ENCODE measurements at regions not wholly inside any gene's neighbourhood (a gene's known extent, or its start where the extent isn't known, plus 50 kb on each side); places are given as distances from the start of the nearest gene placed in this dataset.

DNA sequence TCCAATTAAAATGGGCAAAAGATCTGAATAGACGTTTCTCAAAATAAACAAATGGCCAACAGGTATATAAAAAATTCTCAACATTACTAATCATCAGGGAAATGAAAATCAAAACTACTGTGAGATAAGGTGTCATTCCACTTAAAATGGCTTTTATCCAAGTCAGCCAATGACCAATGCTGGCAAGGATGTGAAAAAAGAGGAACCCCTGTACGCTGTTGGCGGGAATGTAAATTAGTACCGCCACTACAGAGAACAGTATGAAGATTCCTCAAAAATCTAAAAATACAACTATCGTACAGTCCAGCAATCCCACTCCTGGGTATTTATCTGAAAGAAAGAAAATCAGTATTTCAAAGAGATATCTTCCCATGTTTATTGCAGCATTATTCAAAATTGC, 176.9 kb upstream of the STT3B start:
- Histone ChIP-seq H3K18ac (ENCODE audit: insufficient read length, low read depth, low read length) (no peak overlapping the region), H3K27ac (ENCODE audit: insufficient read length, low read depth, low read length) (no peak overlapping the region), H3K9ac (ENCODE audit: extremely low read depth, insufficient read length, low read length) (no peak overlapping the region), H2BK120ac (ENCODE audit: low read depth, low read length, poor library complexity, severe bottlenecking) (no peak overlapping the region), H3K23me2 (ENCODE audit: insufficient read length, low read depth, low read length, poor library complexity, severe bottlenecking) (no peaks in the 10 kb centered on the region), H2AFZ (ENCODE audit: low read length) (no peak overlapping the region), H4K8ac (replicated peaks; ENCODE audit: insufficient read length, low read depth, low read length) (no peak overlapping the region), H3K4ac (ENCODE audit: low read depth, low read length) (no peak overlapping the region), H4K20me1 (ENCODE audit: control insufficient read depth, insufficient read depth, insufficient read length) (no peaks in the 10 kb centered on the region), H3K14ac (ENCODE audit: insufficient read depth, low read length) (no peak overlapping the region), H4K5ac (ENCODE audit: insufficient read length, low read depth, low read length) (no peak overlapping the region), H2BK15ac (ENCODE audit: low read depth, low read length) (no peak overlapping the region), H3K9me3 (ENCODE audit: control insufficient read depth, low read depth, low read length) (no peaks in the 10 kb centered on the region), H3T11ph (ENCODE audit: low read length) (no peak overlapping the region), H3K4me2 (ENCODE audit: insufficient read depth, insufficient read length, low read length) (no peak overlapping the region), H4K91ac (ENCODE audit: insufficient read length, low read depth, low read length) (no peak overlapping the region), H3K27me3 (ENCODE audit: insufficient read depth, low read length) (no peaks in the 10 kb centered on the region), H2BK12ac (ENCODE audit: insufficient read length, low read depth, low read length) (no peak overlapping the region), H3K56ac (ENCODE audit: insufficient read length, low read depth, low read length) (no peak overlapping the region), H3K4me1 (ENCODE audit: insufficient read depth, low read length) (no peaks in the 10 kb centered on the region), H2BK20ac (ENCODE audit: low read depth, low read length, poor library complexity, severe bottlenecking) (no peak overlapping the region), H3K79me2 (ENCODE audit: insufficient read depth, low read length) (no peaks in the 10 kb centered on the region), H2AK5ac (ENCODE audit: insufficient read length, low read length) (no peak overlapping the region), H2BK5ac (ENCODE audit: insufficient read length, low read length) (no peak overlapping the region), H3K79me1 (ENCODE audit: insufficient read depth, low read depth, low read length, poor library complexity, severe bottlenecking) (no peaks in the 10 kb centered on the region), H3K23ac (ENCODE audit: insufficient read length, low read depth, low read length) (no peak overlapping the region)
- Mint-ChIP-seq H3K36me3 (ENCODE audit: insufficient read depth in 1 of 3, low read depth in 3 of 3) (peaks cover 0 to 13% (median 6%) of the 10 kb centered on the region in 3 experiments; a peak in 5 of 7 replicates), H3K4me3 (no peak overlapping the region), H3K27me3 (ENCODE audit: low read depth) (no peaks in the 10 kb centered on the region), H3K4me1 (peaks cover 4 to 5% of the 10 kb centered on the region in 2 experiments), H3K27ac (no peak overlapping the region), H3K9me3 (peaks cover 4 to 5% of the 10 kb centered on the region in 2 experiments; a peak in 3 of 5 replicates)
- DNase-seq: no peak
- TF ChIP-seq, protein P1, sequence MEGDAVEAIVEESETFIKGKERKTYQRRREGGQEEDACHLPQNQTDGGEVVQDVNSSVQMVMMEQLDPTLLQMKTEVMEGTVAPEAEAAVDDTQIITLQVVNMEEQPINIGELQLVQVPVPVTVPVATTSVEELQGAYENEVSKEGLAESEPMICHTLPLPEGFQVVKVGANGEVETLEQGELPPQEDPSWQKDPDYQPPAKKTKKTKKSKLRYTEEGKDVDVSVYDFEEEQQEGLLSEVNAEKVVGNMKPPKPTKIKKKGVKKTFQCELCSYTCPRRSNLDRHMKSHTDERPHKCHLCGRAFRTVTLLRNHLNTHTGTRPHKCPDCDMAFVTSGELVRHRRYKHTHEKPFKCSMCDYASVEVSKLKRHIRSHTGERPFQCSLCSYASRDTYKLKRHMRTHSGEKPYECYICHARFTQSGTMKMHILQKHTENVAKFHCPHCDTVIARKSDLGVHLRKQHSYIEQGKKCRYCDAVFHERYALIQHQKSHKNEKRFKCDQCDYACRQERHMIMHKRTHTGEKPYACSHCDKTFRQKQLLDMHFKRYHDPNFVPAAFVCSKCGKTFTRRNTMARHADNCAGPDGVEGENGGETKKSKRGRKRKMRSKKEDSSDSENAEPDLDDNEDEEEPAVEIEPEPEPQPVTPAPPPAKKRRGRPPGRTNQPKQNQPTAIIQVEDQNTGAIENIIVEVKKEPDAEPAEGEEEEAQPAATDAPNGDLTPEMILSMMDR (conservative IDR thresholded peaks at IDR 0.05): no peak
- no CpG with 5 or more reads among the region's 5 CpGs for WGBS (ENCODE audit: extremely low coverage, insufficient read length, low lambda C conversion rate)
